Immature natural killer cell (primary cell): ENCODE measurements at regions not wholly inside any gene's neighbourhood (a gene's known extent, or its start where the extent isn't known, plus 50 kb on each side); places are given as distances from the start of the nearest gene placed in this dataset.
"Not testable (repeated sequence)": the region's sequence is repeated elsewhere in the genome, so short reads cannot be mapped to it uniquely, and the experiment has no call there.

Source experiments
- DNase-seq, 3 donors: peaks; one replicate each; pipeline ENCODE4 v3.0.0; 2022; ENCODE audit warnings: mixed read lengths in 1 of 3
- H3K27ac Mint-ChIP-seq, 6 donors: one replicate each; pipeline ENCODE4 v1.8.0; 2020; ENCODE audit warnings: mixed read lengths in 6 of 6, mild to moderate bottlenecking in 5 of 6, inconsistent platforms in 4 of 6, moderate library complexity in 3 of 6
- H3K27me3 Mint-ChIP-seq, 3 donors: one replicate each; pipeline ENCODE4 v1.8.0; 2020 to 2021; ENCODE audit warnings: low read depth in 3 of 3, mild to moderate bottlenecking in 3 of 3, mixed read lengths in 3 of 3, moderate library complexity in 3 of 3, inconsistent platforms in 1 of 3
- H3K36me3 Mint-ChIP-seq, 3 donors: one replicate each; pipeline ENCODE4 v1.8.0; 2020; ENCODE audit warnings: mixed read lengths in 3 of 3, inconsistent platforms in 2 of 3, mild to moderate bottlenecking in 2 of 3
- H3K4me1 Mint-ChIP-seq, 2 donors: one replicate each; pipeline ENCODE4 v1.8.0; 2020; ENCODE audit warnings: inconsistent platforms in 2 of 2, mild to moderate bottlenecking in 2 of 2, mixed read lengths in 2 of 2, moderate library complexity in 1 of 2
- H3K4me3 Mint-ChIP-seq, 5 donors: one replicate each; pipeline ENCODE4 v1.8.0; 2020; ENCODE audit warnings: mild to moderate bottlenecking in 5 of 5, mixed read lengths in 5 of 5, inconsistent platforms in 3 of 5, moderate library complexity in 3 of 5
- H3K9me3 Mint-ChIP-seq, 6 donors: one replicate each; pipeline ENCODE4 v1.8.0; 2020; ENCODE audit warnings: mild to moderate bottlenecking in 6 of 6, mixed read lengths in 6 of 6, inconsistent platforms in 4 of 6, moderate library complexity in 3 of 6

DNA sequence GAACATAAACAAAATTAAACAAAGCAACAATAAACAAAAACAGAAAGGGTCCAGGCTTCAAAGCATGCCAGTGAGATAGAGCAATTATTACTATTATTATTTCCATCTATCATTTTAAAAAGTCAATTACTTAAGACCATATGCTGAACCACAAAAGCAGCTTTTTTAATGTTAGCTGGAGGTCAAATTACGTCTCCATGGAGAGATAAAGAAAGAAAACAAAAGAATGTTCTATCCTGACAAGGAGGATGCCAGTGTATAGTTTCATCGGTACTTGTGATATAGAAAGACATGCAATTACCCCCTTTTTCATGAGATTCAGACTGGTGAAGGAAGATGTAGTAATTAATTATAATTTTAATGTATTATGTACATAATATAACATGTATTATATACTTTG is 81.6 kb upstream of the DCN start:
- DNase-seq = no peak
- Mint-ChIP-seq H3K27me3 (peaks cover 0 to 2% (median 0%) of the 10 kb centered on the region in 3 donors), H3K9me3 (peaks cover 0 to 7% (median 1%) of the 10 kb centered on the region in 6 donors), H3K36me3 (no peaks in the 10 kb centered on the region), H3K4me3 (no peak overlapping the region), H3K27ac (no peak overlapping the region), H3K4me1 (no peaks in the 10 kb centered on the region)

DNA sequence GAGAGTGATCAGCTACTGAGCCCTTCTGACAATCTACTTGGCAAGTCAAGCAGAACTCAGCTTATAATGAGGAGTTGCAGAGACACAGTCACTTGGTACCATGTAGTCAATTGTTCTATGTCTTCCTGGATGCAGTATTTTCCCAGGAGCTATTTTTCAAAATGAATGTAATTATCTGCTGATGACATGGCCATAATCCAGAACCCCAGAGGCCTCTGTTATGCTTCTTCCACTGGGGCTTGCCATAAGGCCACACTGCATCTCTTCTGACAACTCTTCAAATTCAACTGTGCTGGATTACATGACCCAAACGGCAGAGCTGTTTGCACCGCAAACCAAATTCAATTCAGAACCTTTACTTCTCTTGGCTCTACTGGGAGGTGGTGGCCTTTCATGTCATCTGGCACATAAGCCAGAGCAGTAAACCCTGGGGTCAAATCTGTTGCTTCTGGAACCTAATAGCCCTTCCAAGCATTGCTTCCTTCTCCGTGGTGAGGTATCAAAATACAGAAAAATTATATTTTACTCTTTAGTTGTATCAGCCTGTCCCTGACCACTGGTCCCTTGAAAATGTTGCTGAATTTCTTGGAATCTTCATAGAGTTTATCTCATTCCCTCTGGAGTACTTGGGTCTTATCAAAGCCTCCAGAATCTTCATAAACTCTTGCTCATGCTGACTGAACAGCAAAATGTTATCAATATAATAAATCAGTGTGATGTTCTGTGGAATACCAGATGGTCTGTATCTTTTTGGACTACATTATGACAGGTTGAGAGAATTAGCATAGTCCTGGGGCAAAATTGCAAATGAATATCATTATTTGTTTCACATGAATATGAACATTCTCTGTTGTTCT is 79.4 kb upstream of the DCN start:
- DNase-seq = no peak
- Mint-ChIP-seq H3K9me3 (peaks cover 0 to 7% (median 2%) of the 10 kb centered on the region in 6 donors), H3K4me3 (no peak overlapping the region), H3K4me1 (no peaks in the 10 kb centered on the region), H3K36me3 (no peaks in the 10 kb centered on the region), H3K27me3 (peaks cover 0 to 2% (median 0%) of the 10 kb centered on the region in 3 donors), H3K27ac (no peak overlapping the region)

DNA sequence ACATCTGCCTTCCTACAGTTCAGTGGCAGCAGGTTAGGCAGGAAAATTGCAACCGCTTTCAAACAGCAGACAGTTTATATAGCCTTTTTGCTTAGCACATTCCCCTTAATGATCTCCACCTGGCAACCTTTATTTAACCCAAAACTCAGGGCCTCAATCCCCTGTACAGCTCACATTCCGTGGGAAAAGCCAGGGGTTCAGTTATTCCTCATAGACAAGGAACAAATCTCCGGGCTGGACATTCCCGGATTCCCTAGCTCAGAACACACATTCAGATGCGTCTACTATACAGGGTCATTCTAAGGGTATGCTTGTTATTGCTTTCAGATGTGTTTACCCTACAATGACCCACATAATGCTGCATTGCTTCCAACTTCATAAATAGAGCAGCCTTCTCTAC is 73.8 kb upstream of the DCN start:
- Mint-ChIP-seq H3K27ac (no peak overlapping the region), H3K4me3 (no peak overlapping the region), H3K4me1 (no peaks in the 10 kb centered on the region), H3K27me3 (no peaks in the 10 kb centered on the region), H3K9me3 (peaks cover 0 to 7% (median 2%) of the 10 kb centered on the region in 6 donors), H3K36me3 (no peaks in the 10 kb centered on the region)
- DNase-seq = no peak

DNA sequence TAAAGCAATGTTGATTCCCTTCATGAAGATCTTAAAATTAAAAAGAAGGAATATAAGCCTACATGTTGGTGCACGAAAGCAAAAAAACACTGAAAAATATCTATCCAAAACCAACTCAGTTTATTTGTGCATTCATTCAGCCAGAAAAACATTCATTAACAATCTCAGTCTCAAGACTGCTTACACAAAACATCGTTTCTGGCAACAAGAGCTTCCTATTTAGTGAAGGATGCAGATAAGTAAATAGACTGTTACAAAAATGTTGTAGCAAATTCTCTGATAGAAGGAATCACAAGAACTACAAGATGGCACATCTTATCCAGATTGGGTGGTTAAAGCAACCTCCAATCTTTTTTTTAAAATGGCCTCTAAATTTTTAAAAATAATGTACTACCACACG is 69.7 kb upstream of the DCN start:
- Mint-ChIP-seq H3K27ac (no peak overlapping the region), H3K4me3 (no peak overlapping the region), H3K27me3 (no peaks in the 10 kb centered on the region), H3K4me1 (no peaks in the 10 kb centered on the region), H3K36me3 (no peaks in the 10 kb centered on the region), H3K9me3 (peaks cover 0 to 9% (median 3%) of the 10 kb centered on the region in 6 donors)
- DNase-seq = no peak

DNA sequence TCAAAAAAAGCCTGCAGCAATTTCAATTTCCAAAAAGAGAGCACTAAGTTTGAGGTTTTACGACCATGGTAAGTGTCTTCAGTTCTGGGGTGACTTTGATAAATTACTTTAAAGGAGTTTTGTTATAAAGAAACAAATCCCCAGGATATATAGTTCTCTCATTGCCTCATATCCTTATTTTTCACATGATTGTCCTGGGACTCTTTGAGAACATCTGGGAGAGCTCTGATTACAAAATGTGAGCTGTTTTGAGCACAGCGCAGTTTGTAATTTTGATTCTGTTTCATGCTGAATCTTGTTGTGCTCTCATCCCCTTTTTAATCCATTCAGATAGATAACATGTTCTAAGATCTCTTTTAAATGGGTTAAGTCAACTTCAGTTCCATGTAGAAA is 67.7 kb upstream of the DCN start:
- Mint-ChIP-seq H3K27me3 (no peaks in the 10 kb centered on the region), H3K4me3 (no peak overlapping the region), H3K9me3 (peaks cover 0 to 9% (median 2%) of the 10 kb centered on the region in 6 donors), H3K27ac (no peak overlapping the region), H3K4me1 (no peaks in the 10 kb centered on the region), H3K36me3 (no peaks in the 10 kb centered on the region)
- DNase-seq = no peak

GRCh38 chr12:91249518-91250272 is 67.1 kb upstream of the DCN start:
- no peak overlapping the region for H3K4me3 Mint-ChIP-seq
- H3K9me3 Mint-ChIP-seq = peaks cover 0 to 9% (median 2%) of the 10 kb centered on the region in 6 donors
- no peaks in the 10 kb centered on the region for H3K36me3 Mint-ChIP-seq
- H3K4me1 Mint-ChIP-seq = no peaks in the 10 kb centered on the region
- H3K27me3 Mint-ChIP-seq = no peaks in the 10 kb centered on the region
- H3K27ac Mint-ChIP-seq = no peak overlapping the region
- no peak for DNase-seq

- no peak overlapping the region for H3K27ac Mint-ChIP-seq
- H3K4me3 Mint-ChIP-seq = no peak overlapping the region
- H3K27me3 Mint-ChIP-seq = peaks cover 0 to under 1% (median 0%) of the 10 kb centered on the region in 3 donors
- no peaks in the 10 kb centered on the region for H3K4me1 Mint-ChIP-seq
- H3K9me3 Mint-ChIP-seq = peaks cover 0 to 9% (median 3%) of the 10 kb centered on the region in 6 donors
- no peak for DNase-seq
- H3K36me3 Mint-ChIP-seq = no peaks in the 10 kb centered on the region
Observed at GRCh38 chr12:91249054-91249453, 66.4 kb upstream of the DCN start.

GRCh38 chr12:91243177-91243576 is 60.6 kb upstream of the DCN start:
- H3K9me3 Mint-ChIP-seq, H3K4me1 Mint-ChIP-seq, H3K27me3 Mint-ChIP-seq, H3K36me3 Mint-ChIP-seq, DNase-seq, H3K27ac Mint-ChIP-seq, H3K4me3 Mint-ChIP-seq: not testable (repeated sequence)

DNA sequence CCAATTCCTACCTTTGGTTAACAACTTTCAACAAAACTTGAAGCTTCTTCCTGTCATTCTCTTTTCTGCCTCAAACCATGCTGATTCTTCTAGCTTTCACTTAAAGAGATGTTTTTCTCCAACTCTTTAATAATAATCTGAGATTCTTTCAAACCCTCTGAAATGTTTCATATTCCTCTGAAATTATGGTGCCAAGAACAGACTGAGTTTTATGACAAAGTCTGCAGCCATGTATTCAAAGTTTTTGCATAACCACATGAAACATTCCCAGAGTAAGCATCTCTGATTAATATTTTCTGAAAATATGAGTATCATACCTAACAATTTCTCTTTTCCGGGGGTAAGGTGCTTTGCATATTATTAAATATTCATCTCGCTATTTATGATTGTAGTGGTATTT is 59.1 kb upstream of the DCN start:
- H3K4me1 Mint-ChIP-seq = no peaks in the 10 kb centered on the region
- H3K27me3 Mint-ChIP-seq = peaks cover 0 to 5% (median 2%) of the 10 kb centered on the region in 3 donors
- no peak overlapping the region for H3K27ac Mint-ChIP-seq
- no peak for DNase-seq
- H3K36me3 Mint-ChIP-seq = no peaks in the 10 kb centered on the region
- no peak overlapping the region for H3K4me3 Mint-ChIP-seq
- peaks cover 0 to 7% (median 2%) of the 10 kb centered on the region in 6 donors for H3K9me3 Mint-ChIP-seq

- Mint-ChIP-seq H3K9me3 (peaks cover 0 to 7% (median 2%) of the 10 kb centered on the region in 6 donors), H3K27me3 (peaks cover 0 to 5% (median 2%) of the 10 kb centered on the region in 3 donors), H3K4me1 (no peaks in the 10 kb centered on the region), H3K27ac (no peak overlapping the region), H3K4me3 (no peak overlapping the region), H3K36me3 (no peaks in the 10 kb centered on the region)
- DNase-seq = no peak
Observed at GRCh38 chr12:91240386-91241095, 57.9 kb upstream of the DCN start.

GRCh38 chr12:91239481-91239880 is 56.9 kb upstream of the DCN start:
- H3K9me3 Mint-ChIP-seq = peaks cover 0 to 7% (median under 1%) of the 10 kb centered on the region in 6 donors
- peaks cover 0 to 5% (median 2%) of the 10 kb centered on the region in 3 donors for H3K27me3 Mint-ChIP-seq
- DNase-seq = no peak
- no peaks in the 10 kb centered on the region for H3K36me3 Mint-ChIP-seq
- H3K4me1 Mint-ChIP-seq = no peaks in the 10 kb centered on the region
- H3K27ac Mint-ChIP-seq = no peak overlapping the region
- no peak overlapping the region for H3K4me3 Mint-ChIP-seq
